K562 (cell line): ENCODE measurements at regions not wholly inside any gene's neighbourhood (a gene's known extent, or its start where the extent isn't known, plus 50 kb on each side); places are given as distances from the start of the nearest gene placed in this dataset.

Experiments
- AFF1 ChIP-seq, 2 experiments: fragments of 450-650 bp; IDR thresholded peaks; 2 replicates each; pipeline ENCODE4 v1.6.1; 2018; ENCODE audit warnings: mild to moderate bottlenecking in 2 of 2, low read depth in 1 of 2; ENCODE audit not compliant: partially characterized antibody in 2 of 2
- CHD7 ChIP-seq: fragments of 200-600 bp; sonication (generic); IDR thresholded peaks from one replicate; pipeline ENCODE4 v1.6.1; 2012; ENCODE audit warnings: mild to moderate bottlenecking, low read depth, low read length, inconsistent platforms
- ZNF408 ChIP-seq: fragments of 250-450 bp; sonication (Bioruptor Pico); IDR thresholded peaks from 2 replicates; pipeline ENCODE4 v1.4.0; 2020; ENCODE audit warnings: low read depth, mild to moderate bottlenecking, moderate library complexity

DNA sequence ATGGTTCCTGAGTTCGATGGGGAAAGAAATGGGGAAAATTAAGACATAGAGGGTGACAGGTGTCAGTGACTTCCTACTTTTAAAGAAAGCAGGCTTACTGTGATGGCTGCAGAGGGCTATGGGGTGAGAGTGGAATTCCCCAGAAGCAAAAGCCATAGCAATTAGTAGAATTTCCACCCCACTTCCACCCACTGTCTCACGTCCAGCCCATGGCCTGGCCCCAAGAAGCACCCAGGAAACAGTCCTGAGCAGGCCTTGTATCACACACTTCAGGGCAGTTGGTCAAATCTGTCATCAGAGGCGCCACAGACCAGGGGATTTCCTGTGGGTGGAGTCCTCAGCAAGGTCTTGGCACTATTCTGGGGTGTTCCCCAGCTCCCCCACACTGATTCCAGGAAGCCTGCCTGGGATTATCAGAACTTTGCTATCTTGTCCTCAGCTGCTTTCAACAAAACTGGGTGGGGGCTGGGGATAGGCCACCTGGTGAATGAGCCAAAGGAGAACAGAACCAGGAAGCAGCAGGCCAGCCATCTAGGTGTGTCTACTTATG, 120.1 kb upstream of the CCND2 start (continued):
- TF ChIP-seq AFF1 (IDR thresholded peaks at IDR 0.05; ENCODE audit: low read depth in 1 of 2, partially characterized antibody in 2 of 2) (no peak), CHD7 (no peak), ZNF408 (no peak)
